Midbrain (tissue), 1 donor: ENCODE measurements at regions not wholly inside any gene's neighbourhood (a gene's known extent, or its start where the extent isn't known, plus 50 kb on each side); places are given as distances from the start of the nearest gene placed in this dataset.
"Not testable (repeated sequence)": the region's sequence is repeated elsewhere in the genome, so short reads cannot be mapped to it uniquely, and the experiment has no call there.

Source experiments
- DNase-seq: peaks from one replicate; lab custom pipeline; 2025; lab: John Stamatoyannopoulos, UW

GRCh38 chr6:27742833-27743573 is 169.2 kb downstream of the OR2B2 start:
- no peak for DNase-seq

GRCh38 chr6:27739902-27740301 is 172.3 kb downstream of the OR2B2 start:
- DNase-seq, result not testable (repeated sequence)

- DNase-seq, result no peak
These were observed 175.5 kb downstream of the OR2B2 start for GRCh38 chr6:27736686-27737085.

- DNase-seq, result no peak
These were observed 183.8 kb downstream of the OR2B2 start for GRCh38 chr6:27728442-27728841.

- no peak for DNase-seq
These were observed 185.6 kb downstream of the OR2B2 start for GRCh38 chr6:27726619-27727023.

- no peak for DNase-seq
These were observed 191.3 kb downstream of the OR2B2 start for GRCh38 chr6:27720607-27721580.

DNA sequence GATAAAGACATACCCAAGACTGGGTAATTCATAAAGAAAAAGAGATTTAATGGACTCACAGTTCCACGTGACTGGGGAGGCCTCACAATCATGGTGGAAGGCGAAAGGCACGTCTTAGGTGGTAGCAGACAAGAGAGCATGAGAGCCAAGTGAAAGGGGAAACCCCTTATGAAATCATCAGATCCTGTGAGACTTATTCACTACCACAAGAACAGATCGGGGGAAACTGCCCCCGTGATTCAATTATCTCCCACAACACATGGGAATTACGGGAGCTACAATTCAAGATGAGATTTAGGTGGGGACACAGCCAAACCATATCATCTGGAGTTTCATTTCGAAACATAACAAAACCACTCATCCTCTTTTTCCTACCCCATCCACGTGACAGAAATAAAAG is 193.2 kb downstream of the OR2B2 start:
- DNase-seq, result not testable (repeated sequence)

DNA sequence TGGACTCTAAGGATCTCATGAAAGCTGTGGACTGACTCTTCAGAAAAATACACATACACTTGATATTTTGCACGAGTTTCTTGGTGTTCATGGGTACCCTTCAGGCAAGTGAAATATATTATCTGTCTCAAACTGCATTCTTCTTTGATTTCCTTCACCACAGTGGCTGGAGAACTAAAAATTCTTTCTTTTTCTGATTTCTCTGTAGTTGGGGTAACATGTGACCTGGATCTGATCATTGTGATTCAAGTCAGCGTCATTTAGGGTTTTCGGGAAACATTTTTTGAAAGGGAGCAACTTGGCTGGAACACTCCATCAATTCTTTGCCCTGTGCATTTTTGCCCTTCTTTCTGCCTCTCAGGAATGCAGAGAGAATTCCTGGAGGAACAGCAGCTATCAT is 205.8 kb downstream of the OR2B2 start:
- no peak for DNase-seq

DNA sequence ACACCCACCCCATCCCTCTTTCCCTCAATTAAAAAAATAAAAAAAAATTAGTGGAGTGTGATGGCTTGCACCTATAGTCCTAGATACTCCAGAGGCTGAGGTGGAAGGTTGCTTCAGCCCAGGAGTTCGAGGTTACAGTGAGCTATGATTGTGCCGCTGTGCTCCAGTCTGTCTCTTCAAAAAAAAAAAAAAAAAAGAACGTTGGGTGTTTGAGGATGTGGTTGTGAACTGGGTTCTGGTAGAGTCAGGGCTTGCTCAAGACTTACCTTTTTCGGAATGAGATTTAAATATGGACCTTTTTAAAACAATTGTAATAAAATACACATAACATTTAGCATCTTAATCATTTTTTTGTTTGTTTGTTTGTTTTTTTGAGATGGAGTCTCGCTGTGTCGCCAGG is 211.9 kb downstream of the OR2B2 start:
- DNase-seq, result no peak

GRCh38 chr6:27694547-27694874 is 217.7 kb downstream of the OR2B2 start:
- no peak for DNase-seq

DNA sequence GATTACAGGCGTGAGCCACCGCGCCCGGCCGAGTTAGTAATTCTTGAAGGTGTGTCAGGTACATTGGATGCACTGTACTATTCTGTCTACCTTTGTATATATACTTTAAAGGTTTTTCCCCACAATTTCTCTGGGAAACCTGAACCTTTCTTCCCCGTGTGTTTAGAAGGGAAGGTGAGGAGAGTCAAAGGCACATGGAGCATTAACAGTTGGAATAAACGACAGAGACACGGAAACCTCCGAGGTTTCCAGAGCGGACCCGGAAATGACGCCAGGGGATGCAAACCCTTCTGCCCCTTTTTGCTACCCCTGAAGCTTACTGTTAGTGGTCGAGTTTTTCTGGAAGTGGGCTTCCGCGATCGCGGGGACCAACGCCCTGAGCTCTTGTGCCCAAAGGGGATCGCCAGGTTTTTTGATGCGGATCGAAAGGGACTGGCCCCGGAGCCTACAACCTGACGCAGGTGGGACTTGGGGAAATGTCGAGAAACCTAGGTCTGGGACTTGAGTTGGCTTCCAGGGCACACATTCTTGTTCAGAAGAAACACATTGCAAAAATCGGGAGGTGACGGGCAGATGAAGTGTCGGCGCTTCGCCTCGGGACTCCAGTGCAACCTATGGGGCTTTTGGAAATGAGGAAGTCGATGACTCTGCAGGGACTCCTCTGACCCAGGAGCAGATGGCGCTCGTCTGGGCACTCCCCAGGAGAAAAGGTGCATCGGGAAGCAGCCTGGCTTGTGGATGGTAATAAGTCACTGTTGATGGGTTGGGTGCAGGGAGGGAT is 218.2 kb downstream of the OR2B2 start:
- DNase-seq, result no peak

DNA sequence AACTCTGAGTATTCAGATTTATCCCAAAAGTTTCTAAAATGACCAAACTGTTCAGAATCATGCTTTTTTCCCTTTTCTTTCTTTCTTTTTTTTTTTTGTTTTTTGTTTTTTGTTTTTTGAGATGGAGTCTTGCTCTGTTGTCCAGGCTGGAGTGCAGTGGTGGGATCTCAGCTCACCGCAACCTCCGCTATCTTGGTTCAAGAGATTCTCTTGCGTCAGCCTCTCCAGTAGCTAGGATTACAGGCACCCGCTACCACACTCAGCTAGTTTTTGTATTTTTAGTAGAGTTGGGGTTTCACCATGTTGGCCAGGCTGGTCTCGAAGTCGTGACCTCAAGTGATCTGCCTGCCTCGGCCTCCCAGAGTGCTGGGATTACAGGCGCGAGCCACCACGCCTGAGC is 219.2 kb upstream of the ZNF184 start:
- DNase-seq, result not testable (repeated sequence)

DNA sequence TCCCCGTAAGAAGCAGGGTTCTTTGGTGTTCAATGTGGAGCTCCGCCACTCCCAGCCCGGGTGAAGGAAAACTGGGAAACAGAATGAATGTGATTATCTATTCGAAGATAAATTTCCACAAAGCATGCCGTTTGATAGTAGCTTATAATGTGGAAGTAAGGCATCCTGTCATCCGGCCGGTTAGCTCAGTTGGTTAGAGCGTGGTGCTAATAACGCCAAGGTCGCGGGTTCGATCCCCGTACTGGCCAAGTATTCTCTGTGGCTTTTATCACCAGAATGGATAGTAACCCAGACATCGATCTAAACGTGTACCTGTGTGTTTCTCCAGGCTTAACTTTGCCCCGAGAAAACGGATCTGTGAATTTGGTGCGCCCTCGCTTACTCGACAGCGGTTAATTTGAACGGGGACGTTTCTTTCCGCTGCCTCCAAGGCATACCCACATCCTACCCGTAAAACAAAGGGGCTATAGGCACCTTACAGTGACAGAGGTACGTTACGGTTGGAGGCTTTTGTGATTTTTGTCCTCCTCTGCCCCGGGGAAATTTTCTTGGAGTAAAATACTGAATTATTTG is 215.2 kb upstream of the ZNF184 start:
- DNase-seq, result peak; percentile 83

- DNase-seq, result peak; percentile 78
These were observed 214.5 kb upstream of the ZNF184 start for GRCh38 chr6:27687154-27688013.

- DNase-seq, result no peak
These were observed 212.4 kb upstream of the ZNF184 start for GRCh38 chr6:27685279-27685678.

GRCh38 chr6:27684264-27685211 is 211.6 kb upstream of the ZNF184 start:
- no peak for DNase-seq

GRCh38 chr6:27679964-27680694 is 207.2 kb upstream of the ZNF184 start:
- DNase-seq, result no peak

- no peak for DNase-seq
These were observed 206.5 kb upstream of the ZNF184 start for GRCh38 chr6:27679308-27679963.

- no peak for DNase-seq
These were observed 205.6 kb upstream of the ZNF184 start for GRCh38 chr6:27678469-27678868.
